Endothelial cell of umbilical vein (primary cell): ENCODE measurements at regions not wholly inside any gene's neighbourhood (a gene's known extent, or its start where the extent isn't known, plus 50 kb on each side); places are given as distances from the start of the nearest gene placed in this dataset.

ENCODE experiments used
- BruUV-seq: library from RNA; stranded (reverse); fragments of 400-500 nt; replicated peaks from 2 replicates; lab custom pipeline; 2021; lab: Mats Ljungman, UMichigan
- CTCF ChIA-PET: fragments of 300-600, 350-600 bp; sonication (Branson Sonifier 250); formaldehyde crosslinking; loops from one replicate; lab custom pipeline; 2021; ENCODE audit warnings: antibody characterized with exemption, inconsistent platforms; lab: Charles Lee
- POLR2A ChIA-PET: fragments of 300-600, 350-600 bp; sonication (Branson Sonifier 250); formaldehyde crosslinking; loops from one replicate; lab custom pipeline; 2021; ENCODE audit warnings: antibody characterized with exemption, inconsistent platforms; lab: Charles Lee
- DNase-seq: peaks from one replicate; pipeline ENCODE4 v3.0.0-alpha.2; 2011; ENCODE audit warnings: low read depth, low spot score
- FAIRE-seq: peaks from 2 replicates; lab custom pipeline; 2011; peaks lifted over from hg19 to GRCh38; lab: Jason Lieb, UNC
- H2AFZ ChIP-seq: 2 replicates; pipeline ENCODE4 v1.6.0; 2012; ENCODE audit warnings: low read depth, low read length, control low read depth, inconsistent platforms
- H3K27ac ChIP-seq: 2 replicates; pipeline ENCODE4 v1.5.1; 2011; ENCODE audit warnings: low read depth, mild to moderate bottlenecking, control low read depth, low read length, moderate library complexity; ENCODE audit not compliant: insufficient read depth
- H3K27me3 ChIP-seq, 2 experiments: 2 replicates each; pipeline versions ENCODE4 v1.6.0 to v1.6.1; 2011; ENCODE audit warnings: low read length in 2 of 2, mixed read lengths in 1 of 2; ENCODE audit not compliant: control insufficient read depth in 2 of 2, insufficient read depth in 2 of 2
- H3K36me3 ChIP-seq, 2 experiments: 2 replicates in 1 of 2; 3 replicates in 1 of 2; pipeline ENCODE4 v1.5.1; 2011; ENCODE audit warnings: low read length in 2 of 2, mild to moderate bottlenecking in 1 of 2, moderate library complexity in 1 of 2; ENCODE audit not compliant: control insufficient read depth in 2 of 2, insufficient read depth in 2 of 2; ENCODE audit errors: extremely low read depth in 1 of 2
- H3K4me1 ChIP-seq: 3 replicates; pipeline ENCODE4 v1.5.1; 2011; ENCODE audit warnings: mild to moderate bottlenecking, low read length; ENCODE audit not compliant: control insufficient read depth, insufficient read depth; ENCODE audit errors: extremely low read depth
- H3K4me2 ChIP-seq: 2 replicates; pipeline ENCODE4 v1.6.1; 2011; ENCODE audit warnings: low read length, control low read depth, mixed read lengths; ENCODE audit not compliant: insufficient read depth
- H3K4me3 ChIP-seq, 3 experiments: fragments of 200-600 bp in 1 of 3; sonication (generic), shearing (Covaris generic) in 1 of 3; replicated peaks in 1 of 3; 2 replicates each; pipeline ENCODE4 v1.5.1; 2011 to 2016; ENCODE audit warnings: control low read depth in 3 of 3, low read length in 3 of 3, mild to moderate bottlenecking in 2 of 3, inconsistent platforms in 1 of 3, low read depth in 1 of 3, moderate library complexity in 1 of 3; ENCODE audit not compliant: insufficient read depth in 1 of 3
- H3K79me2 ChIP-seq: 2 replicates; pipeline ENCODE4 v1.6.0; 2012; ENCODE audit warnings: low read length, inconsistent platforms; ENCODE audit not compliant: control insufficient read depth, insufficient read depth
- H3K9ac ChIP-seq: replicated peaks from 2 replicates; pipeline ENCODE3; 2011; ENCODE audit warnings: low read length, control low read depth; ENCODE audit not compliant: insufficient read depth; ENCODE audit errors: extremely low read depth
- H3K9me1 ChIP-seq: replicated peaks from 3 replicates; pipeline ENCODE4 v1.6.0; 2011; ENCODE audit warnings: mild to moderate bottlenecking, low read length; ENCODE audit not compliant: control insufficient read depth, insufficient read depth; ENCODE audit errors: extremely low read depth
- H3K9me3 ChIP-seq: replicated peaks from 2 replicates; pipeline ENCODE4 v1.5.1; 2012; ENCODE audit warnings: low read length, inconsistent platforms; ENCODE audit not compliant: control insufficient read depth, insufficient read depth
- H4K20me1 ChIP-seq: replicated peaks from 2 replicates; pipeline ENCODE3; 2011; ENCODE audit warnings: mild to moderate bottlenecking, low read length; ENCODE audit not compliant: control insufficient read depth, insufficient read depth; ENCODE audit errors: extremely low read depth
- EZH2 ChIP-seq: IDR thresholded peaks from 2 replicates; pipeline ENCODE4 v1.6.1; 2012; ENCODE audit warnings: borderline replicate concordance, low read depth, mild to moderate bottlenecking, moderate library complexity, low read length, inconsistent platforms; ENCODE audit not compliant: severe bottlenecking
- FOS ChIP-seq: IDR thresholded peaks from 2 replicates; pipeline ENCODE4 v1.6.1; 2011; ENCODE audit warnings: mild to moderate bottlenecking, low read length, moderate library complexity, borderline replicate concordance; ENCODE audit not compliant: insufficient read depth
- GATA2 ChIP-seq: IDR thresholded peaks from 2 replicates; pipeline ENCODE4 v1.7.0; 2011; ENCODE audit warnings: low read depth, mild to moderate bottlenecking, moderate library complexity, mixed read lengths, low read length; ENCODE audit not compliant: insufficient read length, insufficient read depth
- JUN ChIP-seq: IDR thresholded peaks from 2 replicates; pipeline ENCODE4 v1.6.1; 2011; ENCODE audit warnings: borderline replicate concordance, low read depth; ENCODE audit not compliant: insufficient read length, insufficient read depth
- MYC ChIP-seq: IDR thresholded peaks from one replicate; pipeline ENCODE4 v1.6.1; 2011; ENCODE audit warnings: mild to moderate bottlenecking, low read depth, low read length
- POLR2A ChIP-seq: IDR thresholded peaks from 2 replicates; pipeline ENCODE4 v1.6.1; 2012; ENCODE audit warnings: low read depth, mild to moderate bottlenecking, control low read depth, low read length
- POLR2AphosphoS5 ChIP-seq: IDR thresholded peaks from 2 replicates; pipeline ENCODE4 v1.6.1; 2012; ENCODE audit warnings: low read depth, mild to moderate bottlenecking, control low read depth, low read length, moderate library complexity; ENCODE audit not compliant: insufficient read depth
- dilution Hi-C: fragments of 300-500 bp; cut with MboI; formaldehyde crosslinking; loops from one replicate; pipeline ENCODE4 v1.15.0; 2019; ENCODE audit warnings: low sequenced_read_pairs; ENCODE audit not compliant: extremely low pct_ligation_motif_present
- intact Hi-C: fragments of 100-400 bp; cut with micrococcal nuclease; formaldehyde crosslinking; loops from one replicate; pipeline ENCODE4 v1.10.0; 2022
- TF ChIP-seq, protein P1 (sequence below): IDR thresholded peaks from 2 replicates; pipeline ENCODE4 v1.6.1; 2011; ENCODE audit not compliant: insufficient read depth, insufficient read length
- TF ChIP-seq, protein P2 (sequence below), 2 donors: IDR thresholded peaks; 1 replicate in 1 of 2; 2 replicates in 1 of 2; pipeline ENCODE4 v1.5.1; 2011; ENCODE audit warnings: low read length in 2 of 2, mild to moderate bottlenecking in 2 of 2, moderate library complexity in 2 of 2, control low read depth in 1 of 2, inconsistent platforms in 1 of 2, low read depth in 1 of 2; ENCODE audit not compliant: insufficient read depth in 1 of 2; ENCODE audit errors: extremely low read depth in 1 of 2

DNA sequence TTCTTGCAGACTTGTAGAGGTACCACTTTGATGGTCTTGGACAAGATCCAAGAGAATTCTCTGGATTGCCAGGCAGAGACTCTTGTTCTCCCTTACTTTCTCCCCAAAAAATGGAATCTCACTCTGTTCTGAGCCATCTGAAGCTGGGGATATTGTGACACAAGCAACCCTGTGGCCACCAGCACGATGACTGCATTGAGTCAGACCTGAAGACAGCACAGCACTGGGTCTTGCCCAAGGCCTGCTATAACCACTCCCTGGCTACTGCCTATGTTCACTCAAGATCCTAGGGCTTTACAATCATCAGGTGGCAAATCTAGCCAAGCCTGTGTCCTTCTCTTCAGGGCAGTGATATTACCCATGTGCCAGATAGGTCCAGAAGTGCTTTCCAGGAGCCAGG, 202.5 kb upstream of the SERP2 start:
- Histone ChIP-seq H2AFZ (no peak overlapping the region), H3K4me1 (no peaks in the 10 kb centered on the region), H3K4me2 (no peak overlapping the region), H3K27ac (no peak overlapping the region), H3K36me3 (no peaks in the 10 kb centered on the region), H3K27me3 (no peaks in the 10 kb centered on the region), H3K4me3 (no peak overlapping the region), H3K79me2 (no peaks in the 10 kb centered on the region), H4K20me1 (no peaks in the 10 kb centered on the region), H3K9me1 (no peaks in the 10 kb centered on the region), H3K9me3 (no peaks in the 10 kb centered on the region), H3K9ac (no peak overlapping the region)
- FAIRE-seq: no peak
- CTCF ChIA-PET: no interaction called here
- no TSS peak for BruUV-seq
- POLR2A ChIA-PET: no interaction called here
- intact Hi-C loops (no loop called here), dilution Hi-C loops (no loop called here)
- DNase-seq: no peak
- TF ChIP-seq MYC: no peak
- TF ChIP-seq, protein P1, sequence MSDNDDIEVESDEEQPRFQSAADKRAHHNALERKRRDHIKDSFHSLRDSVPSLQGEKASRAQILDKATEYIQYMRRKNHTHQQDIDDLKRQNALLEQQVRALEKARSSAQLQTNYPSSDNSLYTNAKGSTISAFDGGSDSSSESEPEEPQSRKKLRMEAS: no peak
- no peak for TF ChIP-seq POLR2A
- TF ChIP-seq, protein P2, sequence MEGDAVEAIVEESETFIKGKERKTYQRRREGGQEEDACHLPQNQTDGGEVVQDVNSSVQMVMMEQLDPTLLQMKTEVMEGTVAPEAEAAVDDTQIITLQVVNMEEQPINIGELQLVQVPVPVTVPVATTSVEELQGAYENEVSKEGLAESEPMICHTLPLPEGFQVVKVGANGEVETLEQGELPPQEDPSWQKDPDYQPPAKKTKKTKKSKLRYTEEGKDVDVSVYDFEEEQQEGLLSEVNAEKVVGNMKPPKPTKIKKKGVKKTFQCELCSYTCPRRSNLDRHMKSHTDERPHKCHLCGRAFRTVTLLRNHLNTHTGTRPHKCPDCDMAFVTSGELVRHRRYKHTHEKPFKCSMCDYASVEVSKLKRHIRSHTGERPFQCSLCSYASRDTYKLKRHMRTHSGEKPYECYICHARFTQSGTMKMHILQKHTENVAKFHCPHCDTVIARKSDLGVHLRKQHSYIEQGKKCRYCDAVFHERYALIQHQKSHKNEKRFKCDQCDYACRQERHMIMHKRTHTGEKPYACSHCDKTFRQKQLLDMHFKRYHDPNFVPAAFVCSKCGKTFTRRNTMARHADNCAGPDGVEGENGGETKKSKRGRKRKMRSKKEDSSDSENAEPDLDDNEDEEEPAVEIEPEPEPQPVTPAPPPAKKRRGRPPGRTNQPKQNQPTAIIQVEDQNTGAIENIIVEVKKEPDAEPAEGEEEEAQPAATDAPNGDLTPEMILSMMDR (IDR thresholded peaks at IDR 0.05; ENCODE audit: extremely low read depth in 1 of 2, insufficient read depth in 1 of 2, low read depth in 1 of 2, low read length in 2 of 2): no peak
- TF ChIP-seq POLR2AphosphoS5: no peak
- TF ChIP-seq FOS: no peak
- TF ChIP-seq GATA2: no peak
- no peak for TF ChIP-seq EZH2
- no peak for TF ChIP-seq JUN
